ENCODE measurements at regions not wholly inside any gene's neighbourhood (a gene's known extent, or its start where the extent isn't known, plus 50 kb on each side); places are given as distances from the start of the nearest gene placed in this dataset.

GRCh38 chr22:34429314-34429713 is 509.0 kb upstream of the LARGE1 start:
- no peak for TF ChIP-seq CTCF (IDR thresholded peaks at IDR 0.05; ENCODE audit: low read depth, low read length)
- DNase-seq (ENCODE audit: low read depth, low spot score), result no peak
- in situ Hi-C loops (cut with HindIII; ENCODE audit: low sequenced_read_pairs), result no loop called here
- H3K4me3 ChIP-seq (ENCODE audit: low read depth, low read length), result no peak overlapping the region

- no peak overlapping the region for H3K4me3 ChIP-seq (ENCODE audit: low read depth, low read length)
- no peak for TF ChIP-seq CTCF (IDR thresholded peaks at IDR 0.05; ENCODE audit: low read depth, low read length)
- no peak for DNase-seq (ENCODE audit: low read depth, low spot score)
- in situ Hi-C loops (cut with HindIII; ENCODE audit: low sequenced_read_pairs), result no loop called here
Observed at GRCh38 chr22:34430386-34430785, 510.1 kb upstream of the LARGE1 start.

GRCh38 chr22:34434371-34434770 is 514.1 kb upstream of the LARGE1 start:
- no peak for DNase-seq (ENCODE audit: low read depth, low spot score)
- in situ Hi-C loops (cut with HindIII; ENCODE audit: low sequenced_read_pairs), result no loop called here
- no peak overlapping the region for H3K4me3 ChIP-seq (ENCODE audit: low read depth, low read length)
- TF ChIP-seq CTCF (IDR thresholded peaks at IDR 0.05; ENCODE audit: low read depth, low read length), result no peak

GRCh38 chr22:34437140-34437539 is 516.9 kb upstream of the LARGE1 start:
- in situ Hi-C loops (cut with HindIII; ENCODE audit: low sequenced_read_pairs), result no loop called here
- no peak overlapping the region for H3K4me3 ChIP-seq (ENCODE audit: low read depth, low read length)
- no peak for DNase-seq (ENCODE audit: low read depth, low spot score)
- TF ChIP-seq CTCF (IDR thresholded peaks at IDR 0.05; ENCODE audit: low read depth, low read length), result no peak

GRCh38 chr22:34454598-34454997 is 534.3 kb upstream of the LARGE1 start:
- in situ Hi-C loops (cut with HindIII; ENCODE audit: low sequenced_read_pairs), result no loop called here
- DNase-seq (ENCODE audit: low read depth, low spot score), result no peak
- no peak for TF ChIP-seq CTCF (IDR thresholded peaks at IDR 0.05; ENCODE audit: low read depth, low read length)
- no peak overlapping the region for H3K4me3 ChIP-seq (ENCODE audit: low read depth, low read length)

GRCh38 chr22:34462795-34463194 is 542.5 kb upstream of the LARGE1 start:
- no peak overlapping the region for H3K4me3 ChIP-seq (ENCODE audit: low read depth, low read length)
- TF ChIP-seq CTCF (IDR thresholded peaks at IDR 0.05; ENCODE audit: low read depth, low read length), result no peak
- DNase-seq (ENCODE audit: low read depth, low spot score), result no peak
- in situ Hi-C loops (cut with HindIII; ENCODE audit: low sequenced_read_pairs), result no loop called here

- in situ Hi-C loops (cut with HindIII; ENCODE audit: low sequenced_read_pairs), result no loop called here
- DNase-seq (ENCODE audit: low read depth, low spot score), result no peak
- no peak overlapping the region for H3K4me3 ChIP-seq (ENCODE audit: low read depth, low read length)
- TF ChIP-seq CTCF (IDR thresholded peaks at IDR 0.05; ENCODE audit: low read depth, low read length), result no peak
Observed at GRCh38 chr22:34475886-34476285, 555.6 kb upstream of the LARGE1 start.
